ENCODE measurements at regions not wholly inside any gene's neighbourhood (a gene's known extent, or its start where the extent isn't known, plus 50 kb on each side); places are given as distances from the start of the nearest gene placed in this dataset.

GRCh38 chr18:78393086-78393862 lies 586.3 kb upstream of the SALL3 start:
- TF ChIP-seq CTCF (IDR thresholded peaks at IDR 0.05) (no peak), POLR2A (IDR thresholded peaks at IDR 0.05) (no peak)

All from sigmoid colon (tissue), 3 donors.